H1 (cell line): ENCODE measurements at regions not wholly inside any gene's neighbourhood (a gene's known extent, or its start where the extent isn't known, plus 50 kb on each side); places are given as distances from the start of the nearest gene placed in this dataset.

Experiments
- BACH1 ChIP-seq: IDR thresholded peaks from 2 replicates; pipeline ENCODE4 v1.6.1; 2012; ENCODE audit warnings: low read length, improper control_type of control experiment
- BCL11A ChIP-seq, 2 experiments: IDR thresholded peaks; one replicate each; pipeline ENCODE4 v1.6.1; 2011; ENCODE audit warnings: low read depth in 2 of 2, low read length in 2 of 2, mild to moderate bottlenecking in 2 of 2
- CHD7 ChIP-seq: fragments of 300-600 bp; sonication (generic); IDR thresholded peaks from 2 replicates; pipeline ENCODE4 v1.7.1; 2012; ENCODE audit warnings: low read length, moderate library complexity, mild to moderate bottlenecking, inconsistent platforms; ENCODE audit not compliant: insufficient replicate concordance
- FOSL1 ChIP-seq: IDR thresholded peaks from 2 replicates; pipeline ENCODE4 v1.6.1; 2011; ENCODE audit warnings: mild to moderate bottlenecking, low read depth, low read length, moderate library complexity; ENCODE audit not compliant: insufficient read depth
- GTF2F1 ChIP-seq: IDR thresholded peaks from 2 replicates; pipeline ENCODE4 v1.6.1; 2012; ENCODE audit warnings: low read depth, low read length, improper control_type of control experiment, borderline replicate concordance
- JUND ChIP-seq: IDR thresholded peaks from 2 replicates; pipeline ENCODE4 v1.6.1; 2011; ENCODE audit warnings: mild to moderate bottlenecking, improper control_type of control experiment, low read length
- PHF8 ChIP-seq: fragments of 200-600 bp; sonication (generic); conservative IDR thresholded peaks from 2 replicates; pipeline ENCODE4 v1.7.1; 2012; ENCODE audit warnings: low read depth, mild to moderate bottlenecking, inconsistent platforms, low read length, moderate library complexity
- RBBP5 ChIP-seq: IDR thresholded peaks from 2 replicates; pipeline ENCODE4 v1.7.1; 2012; ENCODE audit warnings: low read depth, mild to moderate bottlenecking, inconsistent platforms, low read length, moderate library complexity, borderline replicate concordance
- SP4 ChIP-seq: IDR thresholded peaks from 2 replicates; pipeline ENCODE4 v1.6.1; 2012; ENCODE audit warnings: low read length, inconsistent platforms
- TBP ChIP-seq: IDR thresholded peaks from 2 replicates; pipeline ENCODE4 v1.6.1; 2011; ENCODE audit warnings: low read depth, low read length, improper control_type of control experiment

DNA sequence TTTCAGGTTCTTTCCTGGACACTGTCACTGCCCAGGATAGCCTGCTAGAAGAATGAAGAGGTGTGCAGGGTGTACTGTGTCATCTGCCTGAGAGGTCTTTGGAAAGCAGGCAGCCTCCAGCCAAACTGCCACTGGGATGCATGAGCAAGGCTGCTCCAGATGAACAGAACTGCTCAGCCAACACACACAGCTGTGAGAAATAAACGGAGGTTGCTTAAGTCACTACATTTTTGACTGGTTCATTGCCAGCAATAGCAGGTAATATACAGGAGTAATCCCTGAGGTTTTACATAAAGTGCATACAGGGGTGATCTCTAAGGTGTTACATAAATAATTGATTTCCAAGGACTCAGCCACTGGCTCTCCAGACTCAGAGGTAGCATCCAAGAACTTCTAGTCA is 516.9 kb downstream of the BRINP3 start (continued):
- TF ChIP-seq CHD7 (no peak), SP4 (no peak), JUND (no peak), FOSL1 (no peak), GTF2F1 (no peak), PHF8 (no peak), TBP (no peak), RBBP5 (no peak), BACH1 (no peak), BCL11A (IDR thresholded peaks at IDR 0.05; ENCODE audit: low read depth in 2 of 2, low read length in 2 of 2) (no peak)
